ENCODE measurements at regions not wholly inside any gene's neighbourhood (a gene's known extent, or its start where the extent isn't known, plus 50 kb on each side); places are given as distances from the start of the nearest gene placed in this dataset.
A peak's percentile ranks its signal among the peaks of the same experiment; 100 is the strongest.

GRCh38 chr7:114843102-114843501 lies 78.8 kb upstream of the MDFIC start:
- in situ Hi-C loops (cut with HindIII; ENCODE audit: low pct_ligation_motif_present, low pct_unique_long_range_greater_than_20kb, low sequenced_read_pairs), result no loop called here
- no peak for DNase-seq

- in situ Hi-C loops (cut with HindIII; ENCODE audit: low pct_ligation_motif_present, low pct_unique_long_range_greater_than_20kb, low sequenced_read_pairs), result no loop called here
- DNase-seq, result no peak
These were observed 70.4 kb upstream of the MDFIC start for GRCh38 chr7:114851406-114852061.

- in situ Hi-C loops (cut with HindIII; ENCODE audit: low pct_ligation_motif_present, low pct_unique_long_range_greater_than_20kb, low sequenced_read_pairs), result no loop called here
- no peak for DNase-seq
These were observed 69.6 kb upstream of the MDFIC start for GRCh38 chr7:114852293-114852692.

GRCh38 chr7:114853189-114853588 lies 68.7 kb upstream of the MDFIC start:
- in situ Hi-C loops (cut with HindIII; ENCODE audit: low pct_ligation_motif_present, low pct_unique_long_range_greater_than_20kb, low sequenced_read_pairs), result no loop called here
- no peak for DNase-seq

GRCh38 chr7:114854369-114854768 lies 67.5 kb upstream of the MDFIC start:
- no peak for DNase-seq
- in situ Hi-C loops (cut with HindIII; ENCODE audit: low pct_ligation_motif_present, low pct_unique_long_range_greater_than_20kb, low sequenced_read_pairs), result no loop called here

- DNase-seq, result peak; percentile 94
- in situ Hi-C loops (cut with HindIII; ENCODE audit: low pct_ligation_motif_present, low pct_unique_long_range_greater_than_20kb, low sequenced_read_pairs), result no loop called here
These were observed 65.3 kb upstream of the MDFIC start for GRCh38 chr7:114856625-114857024.

GRCh38 chr7:114857605-114858004 lies 64.3 kb upstream of the MDFIC start:
- in situ Hi-C loops (cut with HindIII; ENCODE audit: low pct_ligation_motif_present, low pct_unique_long_range_greater_than_20kb, low sequenced_read_pairs), result no loop called here
- peak; percentile 17 for DNase-seq

GRCh38 chr7:114859477-114859876 lies 62.4 kb upstream of the MDFIC start:
- in situ Hi-C loops (cut with HindIII; ENCODE audit: low pct_ligation_motif_present, low pct_unique_long_range_greater_than_20kb, low sequenced_read_pairs), result no loop called here

GRCh38 chr7:114860206-114860605 lies 61.7 kb upstream of the MDFIC start:
- in situ Hi-C loops (cut with HindIII; ENCODE audit: low pct_ligation_motif_present, low pct_unique_long_range_greater_than_20kb, low sequenced_read_pairs), result no loop called here
- no peak for DNase-seq

More at GRCh38 chr7:114859477-114859876, 62.4 kb upstream of the MDFIC start:
- no peak for DNase-seq

- in situ Hi-C loops (cut with HindIII; ENCODE audit: low pct_ligation_motif_present, low pct_unique_long_range_greater_than_20kb, low sequenced_read_pairs), result no loop called here
These were observed 59.5 kb upstream of the MDFIC start for GRCh38 chr7:114862406-114862805.

GRCh38 chr7:114864278-114864677 lies 57.6 kb upstream of the MDFIC start:
- DNase-seq, result no peak
- in situ Hi-C loops (cut with HindIII; ENCODE audit: low pct_ligation_motif_present, low pct_unique_long_range_greater_than_20kb, low sequenced_read_pairs), result no loop called here

More at GRCh38 chr7:114862406-114862805, 59.5 kb upstream of the MDFIC start:
- no peak for DNase-seq

GRCh38 chr7:114865564-114865963 lies 56.3 kb upstream of the MDFIC start:
- peak; percentile 65 for DNase-seq
- in situ Hi-C loops (cut with HindIII; ENCODE audit: low pct_ligation_motif_present, low pct_unique_long_range_greater_than_20kb, low sequenced_read_pairs), result no loop called here

Measured in ACHN (cell line).